Kidney (tissue), 13 donors: ENCODE measurements at regions not wholly inside any gene's neighbourhood (a gene's known extent, or its start where the extent isn't known, plus 50 kb on each side); places are given as distances from the start of the nearest gene placed in this dataset.

Experiments used
- DNase-seq, 5 donors: peaks; one replicate each; pipeline ENCODE4 v3.0.0-alpha.2; 2013 to 2020
- FAIRE-seq: peaks from 2 replicates; lab custom pipeline; 2012; peaks lifted over from hg19 to GRCh38; lab: Jason Lieb, UNC
- H3K27ac ChIP-seq, 2 donors: one replicate each; pipeline ENCODE4 v1.7.0; 2013; ENCODE audit warnings: low read depth in 2 of 2, low read length in 2 of 2, inconsistent platforms in 1 of 2
- H3K27me3 ChIP-seq: one replicate; pipeline ENCODE4 v1.7.1; 2013; ENCODE audit warnings: low read length, inconsistent platforms; ENCODE audit not compliant: control insufficient read depth, insufficient read depth
- H3K36me3 ChIP-seq, 3 donors: one replicate each; pipeline versions ENCODE4 v1.7.0 to v1.7.1; 2013; ENCODE audit warnings: low read length in 3 of 3, control low read depth in 1 of 3, inconsistent platforms in 1 of 3; ENCODE audit not compliant: insufficient read depth in 3 of 3, control insufficient read depth in 2 of 3
- H3K4me1 ChIP-seq, 3 donors: one replicate each; pipeline versions ENCODE4 v1.7.0 to v1.7.1; 2013; ENCODE audit warnings: low read length in 3 of 3, inconsistent platforms in 1 of 3, low read depth in 1 of 3; ENCODE audit not compliant: control insufficient read depth in 2 of 3, insufficient read depth in 2 of 3
- H3K4me3 ChIP-seq, 3 donors: one replicate each; pipeline versions ENCODE4 v1.7.0 to v1.8.1; 2013; ENCODE audit warnings: low read length in 3 of 3, control low read depth in 1 of 3, inconsistent platforms in 1 of 3
- H3K9ac ChIP-seq, 3 donors: one replicate each; pipeline versions ENCODE4 v1.7.0 to v1.7.1; 2013; ENCODE audit warnings: low read length in 3 of 3, control low read depth in 1 of 3, inconsistent platforms in 1 of 3
- H3K9me3 ChIP-seq, 3 donors: one replicate each; pipeline versions ENCODE4 v1.7.0 to v1.7.1; 2013; ENCODE audit warnings: low read length in 3 of 3, control low read depth in 1 of 3, inconsistent platforms in 1 of 3; ENCODE audit not compliant: control insufficient read depth in 2 of 3, insufficient read depth in 1 of 3
- CTCF ChIP-seq: IDR thresholded peaks from 3 replicates; pipeline ENCODE4 v1.5.1; 2012; ENCODE audit warnings: mild to moderate bottlenecking, moderate library complexity, borderline replicate concordance; ENCODE audit not compliant: insufficient read depth; ENCODE audit errors: extremely low read depth
- intact Hi-C: fragments of 100-400 bp; cut with DNase I; formaldehyde crosslinking; loops from one replicate; pipeline ENCODE4 v1.11.1; 2022
- donor health status: control.
- donor health status: control.
- donor health status: control.
- donor health status: control.
- donor health status: control.
- donor health status: DM: yes; HTN: yes; CAD: no.
- donor health status: Normal renal cell carcinoma (clear cell type).

- DNase-seq (no peak), FAIRE-seq (no peak)
- Histone ChIP-seq H3K4me1 (no peaks in the 10 kb centered on the region), H3K27ac (no peak overlapping the region), H3K4me3 (no peak overlapping the region), H3K9ac (no peak overlapping the region), H3K27me3 (no peaks in the 10 kb centered on the region), H3K36me3 (no peaks in the 10 kb centered on the region), H3K9me3 (no peaks in the 10 kb centered on the region)
- TF ChIP-seq CTCF: no peak
- intact Hi-C loops: no loop called here
Measured at GRCh38 chr5:97554977-97555643, 372.1 kb upstream of the RIOK2 start.

- no peaks in the 10 kb centered on the region for H3K27me3 ChIP-seq
- no peak for TF ChIP-seq CTCF
- H3K27ac ChIP-seq: no peak overlapping the region
- FAIRE-seq (no peak), DNase-seq (no peak)
- H3K4me3 ChIP-seq: no peak overlapping the region
- H3K36me3 ChIP-seq: no peaks in the 10 kb centered on the region
- H3K9me3 ChIP-seq: no peaks in the 10 kb centered on the region
- H3K9ac ChIP-seq: no peak overlapping the region
- no peaks in the 10 kb centered on the region for H3K4me1 ChIP-seq
- intact Hi-C loops: no loop called here
Measured at GRCh38 chr5:97555644-97555981, 372.6 kb upstream of the RIOK2 start.

GRCh38 chr5:97559827-97560598 is 377.0 kb upstream of the RIOK2 start:
- Histone ChIP-seq H3K4me1 (no peaks in the 10 kb centered on the region), H3K27me3 (no peaks in the 10 kb centered on the region), H3K9ac (no peak overlapping the region), H3K9me3 (no peaks in the 10 kb centered on the region), H3K4me3 (no peak overlapping the region), H3K27ac (no peak overlapping the region), H3K36me3 (no peaks in the 10 kb centered on the region)
- no peak for TF ChIP-seq CTCF
- FAIRE-seq: no peak
- intact Hi-C loops: no loop called here
- no peak for DNase-seq
